HG02623 (cell line): ENCODE measurements at regions not wholly inside any gene's neighbourhood (a gene's known extent, or its start where the extent isn't known, plus 50 kb on each side); places are given as distances from the start of the nearest gene placed in this dataset.

Source experiments
- ATAC-seq: cut with Tn5 transposase; IDR thresholded peaks from one replicate; pipeline ENCODE4 v1.9.1; 2021; ENCODE audit warnings: moderate library complexity; ENCODE audit not compliant: unreplicated experiment

DNA sequence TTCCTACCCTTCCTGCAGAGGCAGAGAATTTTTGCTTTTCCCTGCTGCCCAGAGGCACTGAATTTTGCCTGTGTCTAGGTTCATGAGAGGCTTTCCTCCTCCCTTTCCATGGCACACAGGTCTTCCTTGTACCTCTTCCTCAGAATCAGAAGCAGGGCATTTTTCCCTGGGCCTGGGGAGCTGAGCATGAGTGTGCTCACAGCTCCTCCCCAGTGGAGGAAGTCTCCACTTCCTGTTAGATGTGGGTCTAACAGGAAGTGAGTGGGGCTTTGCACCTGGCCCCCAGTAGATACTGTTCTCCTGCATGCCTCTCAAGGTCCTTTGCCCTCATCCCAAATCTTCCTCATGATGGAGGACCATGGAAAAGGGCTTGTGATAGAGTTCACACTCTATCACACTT is 297.2 kb upstream of the FIGN start:
- no peak for ATAC-seq

DNA sequence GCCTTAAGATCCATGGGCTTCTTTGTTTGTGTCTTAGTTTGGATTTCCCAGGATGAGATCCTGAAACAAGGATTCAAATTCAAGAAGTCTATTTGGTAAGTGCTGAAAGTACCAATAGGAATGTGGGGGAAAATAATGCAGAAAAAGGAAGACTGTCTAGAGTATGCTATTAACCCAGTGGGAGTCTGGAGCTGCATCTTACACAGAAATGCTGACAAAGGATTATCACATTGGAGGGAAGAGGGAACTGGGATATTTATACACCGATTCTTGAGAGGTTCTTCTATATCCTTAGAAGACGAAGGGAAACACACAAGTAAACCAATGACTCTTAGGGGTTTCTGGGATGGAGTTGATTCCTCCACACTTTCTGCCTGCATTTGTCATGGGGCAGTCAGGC is 294.8 kb upstream of the FIGN start:
- no peak for ATAC-seq

DNA sequence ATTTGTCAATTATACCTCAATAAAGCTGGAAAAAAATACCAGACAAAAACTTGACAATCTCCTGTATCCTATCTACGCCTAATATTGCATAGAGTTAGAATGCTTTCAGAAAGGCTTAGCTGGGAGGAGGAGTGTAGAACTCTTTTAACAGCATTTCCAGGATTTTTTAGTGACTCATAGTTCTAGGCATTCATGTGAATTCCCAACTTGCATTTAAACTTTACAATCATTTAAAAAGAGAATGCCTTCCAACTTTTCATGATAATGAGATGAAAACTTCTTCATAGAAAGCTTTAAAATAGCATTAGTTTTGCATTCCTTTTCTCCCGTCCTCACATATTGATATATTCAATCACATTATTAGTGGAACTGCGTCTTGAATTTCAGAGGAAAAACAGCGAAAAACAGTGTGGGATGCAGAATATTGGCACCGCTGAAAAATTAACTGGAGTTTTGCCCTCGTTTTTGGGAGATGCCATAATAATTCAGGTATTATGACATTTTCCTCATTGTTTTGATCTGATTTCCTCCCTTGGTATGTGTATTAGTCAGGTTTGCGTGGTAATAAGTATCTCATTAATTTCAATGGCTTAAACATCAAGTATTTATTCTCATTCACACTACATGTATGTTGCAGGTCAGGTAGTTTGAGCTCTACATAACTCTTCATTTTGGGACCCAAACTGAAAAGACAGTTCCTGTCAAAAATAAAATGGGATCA is 293.2 kb upstream of the FIGN start:
- no peak for ATAC-seq

DNA sequence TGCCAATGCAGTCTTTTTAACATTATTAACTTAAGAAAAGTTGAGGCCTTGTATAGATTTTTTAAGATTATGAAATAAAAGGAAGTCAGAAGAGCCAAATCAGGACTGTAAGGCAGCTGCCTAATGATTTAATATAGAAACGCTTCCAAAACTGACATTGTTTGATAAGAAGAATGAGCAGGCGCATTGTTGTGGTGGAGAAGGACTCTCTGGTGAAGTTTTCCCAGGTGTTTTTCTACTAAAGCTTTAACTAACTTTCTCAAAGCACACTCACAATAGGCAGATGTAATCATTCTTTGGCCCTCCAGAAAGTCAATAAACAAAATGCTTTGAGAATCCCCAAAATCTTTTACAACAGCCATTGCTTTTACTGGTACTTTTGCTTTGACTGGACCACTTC is 288.6 kb upstream of the FIGN start:
- ATAC-seq = no peak

DNA sequence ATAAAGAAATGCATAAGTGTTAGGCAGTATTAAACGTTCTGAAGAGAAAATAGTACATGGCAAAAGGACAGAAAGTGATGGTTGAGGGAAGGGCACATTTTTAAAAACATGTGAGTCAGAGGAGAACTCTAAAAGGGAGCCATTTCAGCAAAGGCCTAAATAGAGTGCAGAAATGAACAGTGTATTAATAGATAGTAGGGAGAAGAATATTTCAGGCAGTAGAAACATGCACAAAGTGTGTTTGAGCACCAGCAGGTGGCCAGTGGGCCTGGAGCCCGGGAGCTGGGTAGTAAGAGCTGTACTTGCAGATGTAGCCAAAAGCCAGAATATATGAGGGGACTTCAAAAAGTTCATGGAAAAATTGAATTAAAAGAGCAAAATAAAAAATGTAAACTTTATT is 288.1 kb upstream of the FIGN start:
- no peak for ATAC-seq

DNA sequence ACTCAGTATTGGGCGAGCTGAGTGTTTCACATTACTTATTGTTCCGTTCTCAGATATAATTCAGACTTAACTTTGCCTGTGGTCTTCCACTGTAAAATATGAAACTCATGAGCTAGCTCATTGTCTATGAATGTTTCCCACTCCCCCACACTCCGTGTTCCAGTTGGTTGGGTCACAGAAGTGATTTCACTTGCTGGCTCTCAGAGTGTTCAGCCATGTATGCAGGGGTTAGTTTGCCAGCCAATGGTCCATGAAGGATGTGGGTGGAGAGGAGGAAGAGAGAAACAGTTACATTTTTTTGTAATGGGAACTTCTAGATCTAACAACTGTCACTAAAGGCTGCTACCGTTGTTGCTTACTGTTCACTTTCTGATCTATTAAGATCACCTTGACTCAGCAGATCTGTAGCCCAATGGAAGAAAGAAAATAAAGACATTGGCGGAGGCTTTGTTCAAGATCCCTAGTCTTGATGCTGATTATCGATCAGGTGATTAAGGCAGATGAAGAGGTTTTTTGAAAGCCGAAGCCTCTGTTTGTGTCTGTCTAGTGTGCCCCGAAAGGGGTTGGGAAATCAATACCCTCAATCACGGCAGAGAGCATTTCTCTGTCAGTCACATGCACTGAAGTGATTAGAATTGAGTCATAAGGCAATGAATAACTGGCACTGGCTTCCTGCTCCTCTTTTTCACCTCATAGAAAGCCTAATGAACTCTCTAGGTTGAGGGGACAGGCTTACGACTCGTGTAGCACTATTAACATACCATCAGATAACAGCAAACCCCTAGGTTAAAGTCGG is 279.7 kb upstream of the FIGN start:
- peak; percentile 97 for ATAC-seq

DNA sequence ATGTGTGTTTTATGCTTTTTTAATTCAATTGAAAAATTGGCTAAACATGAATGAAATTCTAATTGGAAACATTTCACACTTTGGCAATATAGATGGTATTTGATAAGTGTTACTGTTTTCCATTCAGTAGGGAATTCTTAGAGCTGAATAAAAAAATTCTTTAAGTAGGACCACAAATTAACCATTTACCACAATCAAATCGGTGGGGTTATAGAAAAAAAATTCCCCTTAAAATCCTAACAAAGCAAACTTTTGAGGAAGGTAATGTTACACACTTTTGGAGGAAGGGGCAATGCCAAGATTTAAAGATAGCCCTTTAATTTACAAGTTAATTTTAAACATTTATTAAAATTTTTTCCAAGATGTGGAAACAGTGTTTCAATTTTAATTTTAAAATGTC is 279.0 kb upstream of the FIGN start:
- ATAC-seq = no peak

DNA sequence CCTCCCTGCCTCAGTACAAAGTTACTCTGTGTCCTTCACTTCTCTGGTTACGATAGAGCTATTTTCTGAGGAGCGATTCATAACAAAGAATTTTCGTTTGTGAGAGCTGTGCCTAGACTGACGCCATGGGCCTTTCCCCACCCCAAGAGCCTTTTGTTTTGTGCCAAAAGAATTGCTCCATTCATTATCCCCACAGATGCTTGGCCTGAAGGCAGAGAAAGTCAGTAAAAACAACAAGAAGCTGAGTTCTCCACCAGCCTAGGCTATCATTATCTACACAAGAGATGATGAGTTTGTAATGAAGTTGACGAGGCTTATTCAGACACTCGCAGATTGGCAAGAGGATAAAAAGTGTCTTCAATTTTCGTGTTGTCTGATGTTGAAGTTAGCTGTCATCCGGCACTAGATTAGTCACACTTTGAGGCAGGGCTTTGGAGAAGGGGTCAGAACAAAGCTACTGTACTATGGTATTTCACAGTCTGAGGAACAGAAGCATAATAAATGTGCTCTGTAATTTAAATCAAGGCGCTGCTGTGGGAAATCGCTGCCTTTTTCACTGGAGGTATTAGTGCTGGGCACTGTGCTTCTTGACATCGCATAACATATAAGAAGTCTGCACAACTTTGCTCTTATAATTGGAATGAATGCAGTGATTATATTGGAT is 278.4 kb upstream of the FIGN start:
- ATAC-seq = no peak

DNA sequence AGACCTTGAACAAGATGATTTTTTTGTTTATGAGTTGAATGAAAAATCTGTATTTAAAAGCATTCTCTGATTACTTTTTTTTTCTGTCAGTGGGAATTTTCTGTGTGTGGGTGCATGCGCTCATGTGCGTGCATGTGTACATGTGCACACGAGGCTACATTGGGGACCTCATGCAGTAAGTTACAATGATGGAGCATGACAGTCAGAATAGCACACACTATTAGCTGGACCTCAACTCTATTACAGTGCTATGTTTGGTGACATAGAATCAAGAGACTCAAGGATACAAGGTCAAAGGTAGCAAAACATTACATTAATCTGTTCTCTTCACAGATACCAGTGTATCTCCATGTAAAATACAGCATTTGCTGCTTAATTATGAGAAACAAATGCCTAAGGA is 276.8 kb upstream of the FIGN start:
- ATAC-seq = no peak

DNA sequence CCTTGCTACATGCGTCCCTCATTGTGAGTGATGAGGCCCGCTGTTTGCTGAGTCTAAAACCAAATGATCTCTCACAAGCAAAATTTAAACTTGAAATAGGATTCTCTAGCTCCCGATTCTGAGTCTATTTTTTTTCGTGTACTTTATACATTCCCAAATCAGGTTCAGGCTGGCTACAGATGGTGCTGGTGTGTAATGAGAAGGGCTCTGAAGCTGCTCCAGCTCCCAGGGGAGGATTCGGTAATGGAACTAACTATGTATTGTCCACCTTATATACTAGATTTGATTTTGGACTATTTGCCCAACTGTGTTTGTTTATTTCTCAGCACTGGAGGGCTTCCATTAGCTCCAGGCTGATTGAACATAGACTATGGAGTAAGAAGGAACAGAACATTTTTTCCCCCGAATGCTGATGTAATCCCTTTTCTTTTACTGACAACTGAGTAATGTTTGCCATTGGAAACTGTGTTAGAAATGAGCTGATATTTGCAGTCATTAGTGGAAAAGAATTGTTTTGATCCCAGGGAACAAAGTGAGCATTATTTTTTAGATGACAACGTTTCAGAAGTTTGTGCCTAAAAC is 274.0 kb upstream of the FIGN start:
- ATAC-seq = no peak

DNA sequence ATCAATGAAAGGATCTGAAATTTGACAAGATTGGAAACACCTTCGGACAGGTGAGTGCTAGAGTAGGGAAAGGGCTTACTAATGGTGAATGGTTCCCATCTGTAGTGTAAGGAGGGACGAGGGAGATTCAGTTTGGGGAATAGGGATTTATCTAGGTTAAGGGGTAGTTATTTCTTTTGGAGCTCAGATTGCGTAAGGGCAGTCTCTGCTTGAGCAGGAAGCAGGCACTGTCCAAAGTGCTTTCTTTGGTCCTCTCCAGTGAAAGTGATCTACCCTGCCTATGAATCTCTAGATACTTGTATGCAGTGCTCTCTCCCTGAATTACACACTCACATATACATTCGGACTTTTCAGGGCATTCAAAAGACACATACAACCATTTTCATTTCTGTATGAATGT is 272.9 kb upstream of the FIGN start:
- ATAC-seq = no peak

DNA sequence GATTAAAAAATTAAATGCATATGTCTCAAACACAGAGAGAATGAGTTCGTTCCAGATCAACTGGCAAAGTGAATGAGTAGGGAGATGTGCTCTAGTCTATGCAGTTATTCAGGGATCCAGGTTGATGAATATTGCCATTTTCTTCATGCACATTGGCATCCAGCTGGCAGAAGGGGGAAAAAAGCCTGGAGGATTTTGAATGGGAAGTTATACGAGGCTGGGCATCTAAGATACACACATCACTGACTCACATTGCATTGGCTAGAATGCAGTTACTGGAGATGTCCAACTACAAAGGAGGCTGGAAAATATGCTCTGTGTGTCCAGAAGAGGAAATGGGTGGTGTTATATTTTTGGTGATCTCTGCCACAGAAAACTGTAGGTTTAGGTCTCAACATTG is 270.9 kb upstream of the FIGN start:
- no peak for ATAC-seq

DNA sequence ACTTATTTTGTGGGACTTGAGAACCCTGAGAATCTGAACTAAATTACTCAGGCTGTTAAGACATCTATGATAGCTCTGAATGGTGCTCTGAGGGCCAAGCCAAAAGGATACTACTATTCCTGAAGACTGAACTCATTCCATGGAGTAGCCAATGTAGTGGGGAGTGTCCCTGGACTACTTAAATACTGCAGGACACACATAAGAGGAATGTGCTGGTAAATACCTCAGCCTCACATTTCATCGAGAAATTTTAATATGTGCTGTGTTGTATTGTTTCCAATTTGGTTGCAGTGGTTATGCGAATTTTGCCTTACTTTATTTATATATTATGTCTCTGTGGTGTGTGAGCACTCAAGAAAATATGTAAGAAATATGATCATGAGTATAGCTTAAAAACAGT is 264.4 kb upstream of the FIGN start:
- no peak for ATAC-seq

DNA sequence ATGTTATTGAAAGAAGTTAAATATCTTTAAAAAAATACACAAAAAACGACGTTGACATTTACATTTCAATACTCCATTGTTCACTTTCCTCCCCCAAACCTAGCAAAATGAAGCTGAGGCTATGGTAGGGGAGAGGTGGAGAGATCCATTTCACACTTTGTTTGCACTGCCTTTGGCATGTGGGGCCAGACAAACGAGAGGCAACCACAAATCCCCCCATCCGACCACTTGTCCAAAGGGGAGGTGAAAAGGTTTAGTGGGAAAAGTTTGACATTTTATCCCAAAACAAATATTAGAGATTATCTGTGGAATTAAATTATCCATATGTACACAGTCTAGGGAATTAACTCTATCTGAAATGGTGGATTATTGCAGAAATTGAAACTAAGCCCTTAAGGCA is 261.7 kb upstream of the FIGN start:
- ATAC-seq = no peak

DNA sequence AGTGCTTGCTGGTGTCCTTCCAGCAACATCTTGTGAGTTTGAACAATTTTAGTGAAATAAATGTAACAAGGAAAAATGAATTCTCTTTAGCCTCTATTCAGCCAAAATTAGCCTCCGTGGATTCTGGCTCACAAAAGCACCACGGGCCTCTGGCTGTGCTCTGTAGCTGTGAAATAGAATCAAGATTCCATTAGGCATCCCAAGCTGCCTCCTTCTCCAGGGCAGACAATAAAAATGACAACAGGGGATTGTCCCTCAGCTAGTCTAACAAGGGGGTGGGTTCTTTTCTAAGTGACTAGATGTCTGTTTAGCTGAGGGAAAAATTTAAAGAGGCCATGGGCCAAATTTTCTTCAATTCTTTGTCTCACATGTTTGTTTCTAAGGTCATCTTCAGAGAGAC is 254.7 kb upstream of the FIGN start:
- no peak for ATAC-seq

DNA sequence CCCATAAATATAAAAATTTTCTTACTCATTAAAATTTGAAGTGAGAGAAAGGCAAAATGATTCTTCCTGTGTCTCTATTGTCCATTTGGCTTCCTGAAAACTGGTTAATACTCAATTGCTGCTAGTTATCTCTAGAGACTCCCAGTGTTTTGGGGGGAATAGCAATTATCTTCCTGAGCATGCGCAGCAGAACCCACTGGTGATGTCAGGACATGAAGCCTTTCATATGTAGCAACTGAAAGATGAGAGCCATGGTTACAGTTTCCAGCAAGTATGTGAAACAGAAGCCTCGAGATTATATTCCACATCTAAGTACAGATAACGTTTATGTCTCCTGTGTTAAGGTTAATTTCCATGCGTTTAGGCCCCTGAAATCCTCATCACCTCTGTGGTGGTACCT is 254.3 kb upstream of the FIGN start:
- no peak for ATAC-seq

DNA sequence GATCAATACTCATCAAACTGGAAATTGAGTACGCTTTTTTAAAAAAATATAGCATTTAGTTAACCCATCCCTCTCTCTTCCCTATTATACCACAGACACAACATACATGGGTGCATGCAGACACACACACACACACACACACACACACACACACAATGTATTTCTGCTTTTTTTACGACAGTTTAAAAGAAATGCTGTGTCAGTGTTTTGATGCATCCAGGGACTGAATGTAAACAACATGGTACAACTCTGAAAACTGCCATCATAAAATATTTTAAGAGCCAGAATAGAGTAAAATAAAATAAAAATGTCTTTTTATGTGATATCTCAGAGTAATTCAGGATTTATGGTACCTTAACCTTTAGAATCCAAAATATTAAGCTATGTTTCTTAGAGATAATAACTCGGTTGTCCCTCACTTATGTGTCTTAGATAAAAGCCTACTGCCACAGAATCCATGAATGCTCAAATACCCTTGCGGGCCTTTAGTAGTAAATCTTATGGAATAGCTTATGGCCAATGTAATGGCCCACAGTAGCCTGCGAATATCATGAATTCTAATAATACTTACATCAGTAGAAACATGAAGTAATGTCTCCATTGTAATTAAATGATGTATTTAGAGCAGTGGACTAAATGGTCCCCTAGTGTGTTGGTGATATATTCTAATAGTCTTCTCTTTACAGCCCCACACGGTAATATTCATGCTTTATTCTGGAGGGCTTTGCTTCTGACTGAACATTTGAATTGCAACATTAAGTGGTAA is 251.6 kb upstream of the FIGN start:
- no peak for ATAC-seq

DNA sequence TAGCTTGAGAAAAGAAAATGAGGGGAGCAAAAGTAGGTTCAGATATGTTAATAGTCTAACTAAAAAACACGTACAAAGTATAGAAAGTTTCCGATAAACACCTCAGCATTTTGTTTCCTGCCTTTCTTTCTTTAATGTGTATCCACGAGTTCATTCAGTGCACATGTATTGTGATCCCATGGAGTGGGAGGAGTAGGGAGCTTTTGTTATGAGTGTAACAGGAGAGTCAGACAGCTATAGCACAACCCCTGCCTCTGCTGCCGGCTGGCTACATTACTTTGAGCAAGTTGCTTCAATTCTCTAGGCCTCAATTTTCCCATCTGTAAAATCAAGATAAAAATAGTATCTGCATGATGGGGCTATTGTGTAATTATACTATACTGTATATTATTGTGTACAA is 249.2 kb upstream of the FIGN start:
- ATAC-seq = no peak

DNA sequence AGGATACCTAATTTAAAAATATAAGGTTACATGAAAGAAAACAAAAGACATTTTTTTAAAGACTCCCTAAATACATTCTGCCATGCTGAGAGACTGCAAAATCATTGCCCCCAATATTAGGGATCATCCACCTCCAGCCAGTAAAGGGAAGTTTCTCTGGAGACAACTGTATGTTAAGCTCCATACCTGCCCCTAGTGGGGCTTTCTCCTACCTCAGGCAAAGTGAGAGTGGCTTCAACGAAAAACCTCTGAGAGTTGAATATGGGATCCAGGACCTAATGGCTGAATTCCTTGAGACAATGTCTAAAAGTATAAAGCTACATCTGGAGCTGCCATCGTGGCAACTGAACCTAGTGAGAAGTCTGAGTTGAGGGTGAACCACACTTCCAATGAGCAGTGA is 248.1 kb upstream of the FIGN start:
- no peak for ATAC-seq

DNA sequence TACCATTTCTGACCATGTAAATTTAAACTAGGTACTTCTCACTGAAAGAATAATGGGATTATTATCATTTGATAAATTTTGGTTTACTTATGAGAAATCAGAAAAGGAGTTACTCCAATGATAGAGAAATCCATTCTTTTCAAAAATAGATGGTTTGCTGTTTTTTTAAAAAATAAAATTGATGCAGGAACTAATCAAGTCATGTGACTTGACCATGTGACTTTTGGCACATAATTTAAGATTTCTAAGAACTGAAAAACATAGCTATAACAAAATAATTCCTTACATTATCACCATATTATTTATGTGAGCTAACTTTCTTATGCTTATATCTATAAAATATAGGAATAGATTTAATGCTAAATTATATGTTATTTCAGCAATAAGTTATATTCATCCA is 247.1 kb upstream of the FIGN start:
- no peak for ATAC-seq

DNA sequence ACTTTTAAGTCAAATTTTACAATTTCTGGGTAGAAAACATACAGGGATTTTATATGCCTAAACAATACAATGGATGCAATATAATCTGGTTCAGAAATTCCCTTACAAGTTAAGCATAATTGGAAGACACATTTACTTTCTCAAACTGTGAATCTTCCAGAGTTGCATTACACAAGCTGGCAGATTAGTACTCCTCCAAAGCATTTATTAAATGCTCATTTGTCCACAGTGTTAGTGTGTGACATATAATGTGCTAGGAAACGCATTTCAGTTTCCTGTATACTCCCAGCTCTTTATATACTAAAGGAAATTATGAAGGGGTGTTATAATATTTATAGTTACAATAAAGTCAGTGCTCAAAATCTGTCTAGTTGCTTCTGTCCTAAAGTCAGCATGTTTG is 239.0 kb upstream of the FIGN start:
- no peak for ATAC-seq
